ENCODE measurements at regions not wholly inside any gene's neighbourhood (a gene's known extent, or its start where the extent isn't known, plus 50 kb on each side); places are given as distances from the start of the nearest gene placed in this dataset.

DNA sequence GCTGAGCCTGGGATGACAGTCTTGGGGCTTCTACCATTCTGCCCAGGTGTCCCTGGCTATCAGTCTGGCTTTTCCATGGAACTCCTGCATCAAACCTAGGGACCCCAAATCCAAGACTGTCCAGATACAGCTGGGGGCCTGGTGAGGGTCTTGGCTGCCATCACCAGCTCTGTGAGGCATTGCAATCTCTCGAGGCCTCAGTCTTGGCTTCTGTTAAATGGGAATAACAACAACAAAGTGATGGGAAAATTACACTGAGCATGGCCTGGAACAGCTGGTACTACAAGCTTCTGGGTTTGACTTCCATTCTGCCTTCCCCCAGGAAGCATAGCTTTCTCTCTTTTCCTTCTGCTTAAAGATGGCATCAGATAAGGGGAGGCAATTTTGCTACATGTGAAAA, 50.0 kb upstream of the LCTL start:
- H3K27ac ChIP-seq (ENCODE audit: low read depth, low read length) = no peak overlapping the region
- no peaks in the 10 kb centered on the region for H3F3A ChIP-seq (ENCODE audit: insufficient read depth)
- H3K9me3 ChIP-seq (ENCODE audit: insufficient read depth, low read length) = no peaks in the 10 kb centered on the region
- H3K27me3 ChIP-seq (ENCODE audit: low read length) = no peaks in the 10 kb centered on the region
- no peaks in the 10 kb centered on the region for H3K36me3 ChIP-seq (ENCODE audit: low read length)
- H3K4me2 ChIP-seq (ENCODE audit: low read depth, low read length, poor library complexity, severe bottlenecking) = no peak overlapping the region
- no peak overlapping the region for H3K4me3 ChIP-seq (ENCODE audit: insufficient read depth, low read length, poor library complexity, severe bottlenecking)
- no peaks in the 10 kb centered on the region for H3K79me2 ChIP-seq (ENCODE audit: insufficient read depth, low read length)
- H4K20me1 ChIP-seq (ENCODE audit: low read depth, low read length) = no peaks in the 10 kb centered on the region
- no peaks in the 10 kb centered on the region for H3K9me2 ChIP-seq (replicated peaks; ENCODE audit: insufficient read depth, low read length)
- TF ChIP-seq, protein P1, sequence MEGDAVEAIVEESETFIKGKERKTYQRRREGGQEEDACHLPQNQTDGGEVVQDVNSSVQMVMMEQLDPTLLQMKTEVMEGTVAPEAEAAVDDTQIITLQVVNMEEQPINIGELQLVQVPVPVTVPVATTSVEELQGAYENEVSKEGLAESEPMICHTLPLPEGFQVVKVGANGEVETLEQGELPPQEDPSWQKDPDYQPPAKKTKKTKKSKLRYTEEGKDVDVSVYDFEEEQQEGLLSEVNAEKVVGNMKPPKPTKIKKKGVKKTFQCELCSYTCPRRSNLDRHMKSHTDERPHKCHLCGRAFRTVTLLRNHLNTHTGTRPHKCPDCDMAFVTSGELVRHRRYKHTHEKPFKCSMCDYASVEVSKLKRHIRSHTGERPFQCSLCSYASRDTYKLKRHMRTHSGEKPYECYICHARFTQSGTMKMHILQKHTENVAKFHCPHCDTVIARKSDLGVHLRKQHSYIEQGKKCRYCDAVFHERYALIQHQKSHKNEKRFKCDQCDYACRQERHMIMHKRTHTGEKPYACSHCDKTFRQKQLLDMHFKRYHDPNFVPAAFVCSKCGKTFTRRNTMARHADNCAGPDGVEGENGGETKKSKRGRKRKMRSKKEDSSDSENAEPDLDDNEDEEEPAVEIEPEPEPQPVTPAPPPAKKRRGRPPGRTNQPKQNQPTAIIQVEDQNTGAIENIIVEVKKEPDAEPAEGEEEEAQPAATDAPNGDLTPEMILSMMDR (IDR thresholded peaks at IDR 0.05; ENCODE audit: insufficient read depth, low read length, poor library complexity, severe bottlenecking) = no peak
- TF ChIP-seq EZH2phosphoT487 (conservative IDR thresholded peaks at IDR 0.05; ENCODE audit: low read length) = no peak
- no peak overlapping the region for H2AFZ ChIP-seq (ENCODE audit: low read depth, low read length, severe bottlenecking)
- H3K9ac ChIP-seq (ENCODE audit: low read length) = no peak overlapping the region

DNA sequence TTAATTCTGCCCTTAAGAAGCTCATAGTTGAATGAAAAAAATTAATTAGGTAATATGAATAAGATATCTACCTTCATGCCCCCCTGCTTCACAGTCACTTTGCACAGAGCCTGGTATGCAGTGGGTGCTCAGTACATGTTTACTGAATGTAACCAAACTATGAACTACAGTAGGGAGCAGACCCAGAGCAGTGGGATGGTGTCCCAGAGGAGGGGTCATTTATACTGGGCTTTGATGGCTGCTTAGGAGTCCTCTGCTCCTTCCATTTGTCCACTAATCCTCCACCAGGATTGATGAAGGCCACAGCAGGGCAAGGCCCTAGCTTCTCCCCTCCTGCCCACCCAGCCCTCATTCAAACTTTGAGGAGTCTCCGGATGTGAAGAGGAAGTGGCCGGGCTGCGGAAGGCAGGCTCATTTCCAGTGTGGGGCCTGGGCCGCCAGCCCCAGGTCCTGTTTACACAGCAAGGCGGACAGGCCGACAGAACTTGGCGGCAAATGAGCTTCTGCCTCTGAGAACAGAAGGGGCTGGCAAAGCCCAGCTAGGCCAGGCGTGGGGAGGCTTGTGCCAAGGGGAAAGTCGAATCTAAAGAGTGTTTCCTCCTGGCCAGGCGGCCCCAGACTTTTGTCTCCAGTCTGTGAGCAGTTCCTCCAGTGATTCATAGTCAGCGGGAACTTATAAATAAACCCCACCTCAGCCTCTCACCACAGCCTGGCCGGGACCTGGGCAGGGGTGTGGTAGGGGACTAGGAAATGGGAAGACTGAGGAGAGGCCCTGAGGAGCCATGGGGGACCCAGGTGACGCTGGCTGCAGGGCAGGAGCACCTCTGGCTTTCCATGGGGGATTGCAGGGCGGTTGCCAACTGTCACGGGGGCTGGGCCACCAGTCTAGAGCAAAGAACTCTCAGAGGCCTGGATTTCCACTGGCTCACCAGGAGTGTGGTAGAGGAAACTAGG, 51.6 kb upstream of the LCTL start:
- no peak overlapping the region for H3K27ac ChIP-seq (ENCODE audit: low read depth, low read length)
- no peaks in the 10 kb centered on the region for H3K79me2 ChIP-seq (ENCODE audit: insufficient read depth, low read length)
- H3K4me3 ChIP-seq (ENCODE audit: insufficient read depth, low read length, poor library complexity, severe bottlenecking) = no peak overlapping the region
- no peak for TF ChIP-seq EZH2phosphoT487 (conservative IDR thresholded peaks at IDR 0.05; ENCODE audit: low read length)
- TF ChIP-seq, protein P1 (IDR thresholded peaks at IDR 0.05; ENCODE audit: insufficient read depth, low read length, poor library complexity, severe bottlenecking) = no peak
- no peaks in the 10 kb centered on the region for H3K36me3 ChIP-seq (ENCODE audit: low read length)
- no peaks in the 10 kb centered on the region for H4K20me1 ChIP-seq (ENCODE audit: low read depth, low read length)
- no peak overlapping the region for H2AFZ ChIP-seq (ENCODE audit: low read depth, low read length, severe bottlenecking)
- H3F3A ChIP-seq (ENCODE audit: insufficient read depth) = no peaks in the 10 kb centered on the region
- no peak overlapping the region for H3K9ac ChIP-seq (ENCODE audit: low read length)
- no peaks in the 10 kb centered on the region for H3K27me3 ChIP-seq (ENCODE audit: low read length)
- H3K4me2 ChIP-seq (ENCODE audit: low read depth, low read length, poor library complexity, severe bottlenecking) = no peak overlapping the region
- no peaks in the 10 kb centered on the region for H3K9me2 ChIP-seq (replicated peaks; ENCODE audit: insufficient read depth, low read length)
- H3K9me3 ChIP-seq (ENCODE audit: insufficient read depth, low read length) = no peaks in the 10 kb centered on the region

GRCh38 chr15:66619152-66619903, 53.5 kb upstream of the LCTL start:
- Histone ChIP-seq H2AFZ (ENCODE audit: low read depth, low read length, severe bottlenecking) (no peak overlapping the region), H3F3A (ENCODE audit: insufficient read depth) (no peaks in the 10 kb centered on the region), H3K4me2 (ENCODE audit: low read depth, low read length, poor library complexity, severe bottlenecking) (no peak overlapping the region), H3K9me3 (ENCODE audit: insufficient read depth, low read length) (no peaks in the 10 kb centered on the region), H3K4me3 (ENCODE audit: insufficient read depth, low read length, poor library complexity, severe bottlenecking) (no peak overlapping the region), H3K9ac (ENCODE audit: low read length) (no peak overlapping the region), H3K79me2 (ENCODE audit: insufficient read depth, low read length) (no peaks in the 10 kb centered on the region), H3K27ac (ENCODE audit: low read depth, low read length) (no peak overlapping the region), H3K27me3 (ENCODE audit: low read length) (no peaks in the 10 kb centered on the region), H3K36me3 (ENCODE audit: low read length) (no peaks in the 10 kb centered on the region), H4K20me1 (ENCODE audit: low read depth, low read length) (no peaks in the 10 kb centered on the region), H3K9me2 (replicated peaks; ENCODE audit: insufficient read depth, low read length) (no peaks in the 10 kb centered on the region)
- TF ChIP-seq, protein P1 (IDR thresholded peaks at IDR 0.05; ENCODE audit: insufficient read depth, low read length, poor library complexity, severe bottlenecking) = peak; percentile 75
- TF ChIP-seq EZH2phosphoT487 (conservative IDR thresholded peaks at IDR 0.05; ENCODE audit: low read length) = no peak
